ENCODE measurements at regions not wholly inside any gene's neighbourhood (a gene's known extent, or its start where the extent isn't known, plus 50 kb on each side); places are given as distances from the start of the nearest gene placed in this dataset.

GRCh38 chr12:125222876-125223275 is 157.6 kb downstream of the AACS start:
- no peak overlapping the region for H3K4me3 ChIP-seq
- TF ChIP-seq CTCF (IDR thresholded peaks at IDR 0.05): no peak
- no peak overlapping the region for H3K27ac ChIP-seq
- no peak for DNase-seq (ENCODE audit: low spot score)

- H3K27ac ChIP-seq: no peak overlapping the region
- TF ChIP-seq CTCF (IDR thresholded peaks at IDR 0.05): no peak
- DNase-seq (ENCODE audit: low spot score): no peak
- no peak overlapping the region for H3K4me3 ChIP-seq
Measured at GRCh38 chr12:125225641-125226040, 160.4 kb downstream of the AACS start.

- no peak overlapping the region for H3K4me3 ChIP-seq
- no peak for TF ChIP-seq CTCF (IDR thresholded peaks at IDR 0.05)
- DNase-seq (ENCODE audit: low spot score): no peak
- no peak overlapping the region for H3K27ac ChIP-seq
Measured at GRCh38 chr12:125228519-125229260, 163.5 kb downstream of the AACS start.

- DNase-seq (ENCODE audit: low spot score): no peak
- Histone ChIP-seq H3K27ac (no peak overlapping the region), H3K4me3 (no peak overlapping the region)
- TF ChIP-seq CTCF (IDR thresholded peaks at IDR 0.05): no peak
Measured at GRCh38 chr12:125229878-125230530, 164.8 kb downstream of the AACS start.

- TF ChIP-seq CTCF (IDR thresholded peaks at IDR 0.05): no peak
- DNase-seq (ENCODE audit: low spot score): no peak
- H3K4me3 ChIP-seq: no peak overlapping the region
- no peak overlapping the region for H3K27ac ChIP-seq
Measured at GRCh38 chr12:125233319-125233718, 168.1 kb downstream of the AACS start.

GRCh38 chr12:125239563-125239962 is 174.3 kb downstream of the AACS start:
- H3K4me3 ChIP-seq: no peak overlapping the region
- no peak for TF ChIP-seq CTCF (IDR thresholded peaks at IDR 0.05)
- H3K27ac ChIP-seq: no peak overlapping the region
- DNase-seq (ENCODE audit: low spot score): no peak

- H3K4me3 ChIP-seq: no peak overlapping the region
- no peak for DNase-seq (ENCODE audit: low spot score)
- H3K27ac ChIP-seq: no peak overlapping the region
- TF ChIP-seq CTCF (IDR thresholded peaks at IDR 0.05): no peak
Measured at GRCh38 chr12:125240717-125241116, 175.5 kb downstream of the AACS start.

Measured in coronary artery (tissue), 2 donors.